DOHH2 (cell line): ENCODE measurements at regions not wholly inside any gene's neighbourhood (a gene's known extent, or its start where the extent isn't known, plus 50 kb on each side); places are given as distances from the start of the nearest gene placed in this dataset.

Experiments used
- H3F3A ChIP-seq: fragments of 200-600 bp; sonication (generic), shearing (Covaris generic); 2 replicates; pipeline ENCODE4 v1.6.0; 2016; ENCODE audit warnings: antibody characterized with exemption, mild to moderate bottlenecking; ENCODE audit not compliant: control insufficient read depth, insufficient read depth
- H3K27ac ChIP-seq: fragments of 200-600 bp; sonication (generic); 2 replicates; pipeline ENCODE4 v1.5.1; 2014; ENCODE audit warnings: low read depth, mild to moderate bottlenecking, low read length, moderate library complexity
- H3K27me3 ChIP-seq: fragments of 200-600 bp; sonication (generic); 2 replicates; pipeline ENCODE4 v1.6.1; 2014; ENCODE audit warnings: mild to moderate bottlenecking, low read length, mixed read lengths; ENCODE audit not compliant: control insufficient read depth
- H3K36me3 ChIP-seq: fragments of 200-600 bp; sonication (generic); 2 replicates; pipeline ENCODE4 v1.6.1; 2014; ENCODE audit warnings: mild to moderate bottlenecking, low read length, moderate library complexity, mixed read lengths; ENCODE audit not compliant: control insufficient read depth
- H3K4me1 ChIP-seq: fragments of 200-600 bp; sonication (generic); 2 replicates; pipeline ENCODE4 v1.6.1; 2014; ENCODE audit warnings: mild to moderate bottlenecking, low read length, mixed read lengths; ENCODE audit not compliant: control insufficient read depth
- H3K4me2 ChIP-seq: fragments of 200-600 bp; sonication (generic); 2 replicates; pipeline ENCODE4 v1.6.0; 2014; ENCODE audit warnings: mild to moderate bottlenecking, low read length, moderate library complexity
- H3K4me3 ChIP-seq: fragments of 200-600 bp; sonication (generic); 2 replicates; pipeline ENCODE4 v1.5.1; 2014; ENCODE audit warnings: mild to moderate bottlenecking, low read length, mixed read lengths
- H3K79me2 ChIP-seq: fragments of 200-600 bp; sonication (generic); 2 replicates; pipeline ENCODE4 v1.6.1; 2014; ENCODE audit warnings: mild to moderate bottlenecking, low read length, mixed read lengths; ENCODE audit not compliant: control insufficient read depth
- H3K9me2 ChIP-seq: fragments of 200-600 bp; sonication (generic); replicated peaks from 2 replicates; pipeline ENCODE4 v1.6.1; 2014; ENCODE audit warnings: mild to moderate bottlenecking, low read length, mixed read lengths; ENCODE audit not compliant: control insufficient read depth
- H3K9me3 ChIP-seq: fragments of 200-600 bp; sonication (generic); 2 replicates; pipeline ENCODE4 v1.6.1; 2014; ENCODE audit warnings: antibody characterized with exemption, low read length, mixed read lengths; ENCODE audit not compliant: control insufficient read depth, insufficient read depth
- H4K20me1 ChIP-seq: fragments of 200-600 bp; sonication (generic); 2 replicates; pipeline ENCODE4 v1.6.0; 2014; ENCODE audit warnings: low read depth, mild to moderate bottlenecking, antibody characterized with exemption, low read length, moderate library complexity; ENCODE audit not compliant: control insufficient read depth, insufficient read depth
- CTCF ChIP-seq: fragments of 200-600 bp; sonication (generic); IDR thresholded peaks from one replicate; pipeline ENCODE4 v1.5.1; 2014; ENCODE audit warnings: antibody characterized with exemption, mild to moderate bottlenecking, low read depth, low read length; ENCODE audit not compliant: poor library complexity, severe bottlenecking
- EZH2phosphoT487 ChIP-seq: fragments of 200-600 bp; sonication (generic); IDR thresholded peaks from 2 replicates; pipeline ENCODE4 v1.6.1; 2017; ENCODE audit warnings: borderline replicate concordance, mild to moderate bottlenecking, antibody characterized with exemption, low read length, moderate library complexity, mixed read lengths

DNA sequence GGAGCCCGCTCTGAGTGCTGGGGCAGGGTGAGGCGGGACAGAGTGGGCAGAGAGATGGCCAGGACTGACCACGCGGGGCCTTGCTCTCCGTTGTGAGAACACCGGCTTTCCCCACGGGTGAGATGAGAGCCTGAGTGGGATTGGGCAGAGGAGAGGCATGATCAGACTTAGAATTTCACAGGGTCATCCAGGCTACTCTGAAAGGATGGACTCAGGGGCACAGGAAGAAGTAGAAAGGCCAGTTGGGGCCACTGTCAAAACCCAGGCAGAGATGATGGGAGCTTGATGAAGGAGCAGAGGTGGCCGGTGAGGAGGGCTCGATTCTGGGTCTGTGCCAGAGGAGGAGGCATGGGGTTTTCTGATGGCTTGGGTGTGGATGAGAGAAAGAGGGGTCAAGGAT lies 63.8 kb upstream of the NUP50 start:
- Histone ChIP-seq H3K9me3 (no peaks in the 10 kb centered on the region), H3K4me3 (no peak overlapping the region), H3K4me2 (no peak overlapping the region), H3K27me3 (no peaks in the 10 kb centered on the region), H3K36me3 (no peaks in the 10 kb centered on the region), H3K4me1 (peaks cover 25% of the 10 kb centered on the region), H3F3A (no peaks in the 10 kb centered on the region; the same call in 1 of the 2 replicates), H4K20me1 (no peaks in the 10 kb centered on the region), H3K27ac (no peak overlapping the region), H3K79me2 (no peaks in the 10 kb centered on the region), H3K9me2 (no peaks in the 10 kb centered on the region)
- TF ChIP-seq EZH2phosphoT487 = no peak
- no peak for TF ChIP-seq CTCF

DNA sequence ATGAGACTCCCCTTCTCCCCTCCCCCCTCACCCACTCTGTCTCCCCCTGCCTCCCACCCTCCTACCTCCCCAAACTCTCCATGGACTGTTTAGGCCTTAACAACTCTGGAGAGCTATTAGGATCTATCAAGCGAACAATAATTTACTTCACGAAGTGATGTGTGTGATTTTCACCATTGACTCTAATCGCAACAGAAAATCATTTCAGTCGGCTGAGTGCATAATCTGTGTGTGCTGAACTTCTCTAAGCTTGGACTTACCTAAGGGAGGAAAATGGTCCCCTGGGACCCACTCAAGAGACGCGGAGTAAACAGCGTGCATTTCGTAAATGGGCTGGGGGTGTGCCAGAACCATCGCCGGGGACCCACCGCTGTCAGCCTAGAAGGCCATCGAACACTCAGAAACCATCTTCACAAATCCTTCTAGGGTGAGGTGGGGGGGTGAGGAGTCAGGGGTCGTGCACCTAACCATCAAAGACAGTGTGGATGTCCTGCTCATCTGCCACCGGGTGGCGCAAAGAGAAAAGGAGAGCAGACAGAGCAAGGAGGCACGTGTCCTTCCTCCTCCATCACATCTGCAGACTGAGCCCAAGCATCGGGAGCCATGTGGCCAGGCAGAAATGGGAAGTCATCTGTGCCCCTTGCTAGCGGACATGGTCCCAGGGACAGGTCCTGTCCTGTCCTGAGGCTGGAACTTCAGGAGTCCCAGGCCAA lies 62.1 kb upstream of the NUP50 start:
- Histone ChIP-seq H3F3A (no peaks in the 10 kb centered on the region; the same call in 1 of the 2 replicates), H3K4me2 (peak overlapping the region; percentile 53)

GRCh38 chr22:45102896-45103420 lies 60.8 kb upstream of the NUP50 start:
- no peaks in the 10 kb centered on the region for H3K27me3 ChIP-seq

More for the DNA sequence above, 62.1 kb upstream of the NUP50 start:
- Histone ChIP-seq H3K4me3 (peak overlapping the region; percentile 37; the same call in 1 of the 2 replicates), H3K4me1 (peaks cover 25% of the 10 kb centered on the region), H3K9me2 (no peaks in the 10 kb centered on the region), H3K27me3 (no peaks in the 10 kb centered on the region), H3K9me3 (no peaks in the 10 kb centered on the region), H3K36me3 (no peaks in the 10 kb centered on the region), H3K79me2 (no peaks in the 10 kb centered on the region), H4K20me1 (no peaks in the 10 kb centered on the region), H3K27ac (no peak overlapping the region)
- TF ChIP-seq CTCF = peak; percentile 85
- TF ChIP-seq EZH2phosphoT487 = no peak

More at GRCh38 chr22:45102896-45103420, 60.8 kb upstream of the NUP50 start:
- peak overlapping the region; percentile 8; the same call in 1 of the 2 replicates for H3K4me3 ChIP-seq
- no peak overlapping the region for H3K27ac ChIP-seq
- no peaks in the 10 kb centered on the region for H3K9me2 ChIP-seq
- no peaks in the 10 kb centered on the region; the same call in 1 of the 2 replicates for H3F3A ChIP-seq
- H3K9me3 ChIP-seq = no peaks in the 10 kb centered on the region
- TF ChIP-seq CTCF = no peak
- TF ChIP-seq EZH2phosphoT487 = no peak
- no peaks in the 10 kb centered on the region for H3K79me2 ChIP-seq
- H3K4me2 ChIP-seq = peak overlapping the region; percentile 53
- H4K20me1 ChIP-seq = no peaks in the 10 kb centered on the region
- no peaks in the 10 kb centered on the region for H3K36me3 ChIP-seq
- H3K4me1 ChIP-seq = peaks cover 25% of the 10 kb centered on the region
